MCF 10A (cell line): ENCODE measurements at regions not wholly inside any gene's neighbourhood (a gene's known extent, or its start where the extent isn't known, plus 50 kb on each side); places are given as distances from the start of the nearest gene placed in this dataset.

Source experiments
- BruUV-seq: library from RNA; stranded (reverse); fragments of 400-500 nt; replicated peaks from 2 replicates; lab custom pipeline; 2021; lab: Mats Ljungman, UMichigan
- CTCF ChIA-PET: fragments of 300-600 bp; sonication (Branson Sonifier 250); formaldehyde crosslinking; extraction: SDS; loops from one replicate; lab custom pipeline; 2021; ENCODE audit warnings: antibody characterized with exemption, inconsistent platforms; lab: Yijun Ruan, JAX
- POLR2A ChIA-PET: fragments of 300-600, 350-650 bp; sonication (Branson Sonifier 250); formaldehyde crosslinking; extraction: SDS; loops from one replicate; lab custom pipeline; 2020; ENCODE audit warnings: antibody characterized with exemption, inconsistent platforms; lab: Yijun Ruan, JAX
- DNase-seq: peaks from one replicate; pipeline ENCODE4 v3.0.0-alpha.2; 2018; ENCODE audit not compliant: unreplicated experiment
- H3K27ac Mint-ChIP-seq: one replicate; pipeline ENCODE4 v1.8.0; 2022; ENCODE audit warnings: mild to moderate bottlenecking, low read depth, mixed read lengths; ENCODE audit not compliant: unreplicated experiment
- H3K27me3 Mint-ChIP-seq: one replicate; pipeline ENCODE4 v1.8.0; 2022; ENCODE audit warnings: mixed read lengths; ENCODE audit not compliant: insufficient read depth, unreplicated experiment
- H3K36me3 Mint-ChIP-seq: one replicate; pipeline ENCODE4 v1.8.0; 2022; ENCODE audit warnings: mild to moderate bottlenecking, moderate library complexity, mixed read lengths; ENCODE audit not compliant: insufficient read depth, unreplicated experiment
- H3K4me1 Mint-ChIP-seq: one replicate; pipeline ENCODE4 v1.8.0; 2022; ENCODE audit warnings: mixed read lengths; ENCODE audit not compliant: insufficient read depth, unreplicated experiment
- H3K4me3 Mint-ChIP-seq: one replicate; pipeline ENCODE4 v1.8.0; 2022; ENCODE audit warnings: mild to moderate bottlenecking, moderate library complexity, mixed read lengths; ENCODE audit not compliant: unreplicated experiment
- H3K9me3 Mint-ChIP-seq: one replicate; pipeline ENCODE4 v1.8.0; 2022; ENCODE audit warnings: mixed read lengths; ENCODE audit not compliant: unreplicated experiment
- intact Hi-C: fragments of 100-400 bp; cut with micrococcal nuclease; formaldehyde crosslinking; loops from 2 replicates; pipeline ENCODE4 v1.14.1; 2022
- TF ChIP-seq, protein P1 (sequence below): fragments of 200-600 bp; IDR thresholded peaks from one replicate; pipeline ENCODE4 v1.8.0; 2022; ENCODE audit warnings: antibody characterized with exemption, mild to moderate bottlenecking; ENCODE audit not compliant: unreplicated experiment

DNA sequence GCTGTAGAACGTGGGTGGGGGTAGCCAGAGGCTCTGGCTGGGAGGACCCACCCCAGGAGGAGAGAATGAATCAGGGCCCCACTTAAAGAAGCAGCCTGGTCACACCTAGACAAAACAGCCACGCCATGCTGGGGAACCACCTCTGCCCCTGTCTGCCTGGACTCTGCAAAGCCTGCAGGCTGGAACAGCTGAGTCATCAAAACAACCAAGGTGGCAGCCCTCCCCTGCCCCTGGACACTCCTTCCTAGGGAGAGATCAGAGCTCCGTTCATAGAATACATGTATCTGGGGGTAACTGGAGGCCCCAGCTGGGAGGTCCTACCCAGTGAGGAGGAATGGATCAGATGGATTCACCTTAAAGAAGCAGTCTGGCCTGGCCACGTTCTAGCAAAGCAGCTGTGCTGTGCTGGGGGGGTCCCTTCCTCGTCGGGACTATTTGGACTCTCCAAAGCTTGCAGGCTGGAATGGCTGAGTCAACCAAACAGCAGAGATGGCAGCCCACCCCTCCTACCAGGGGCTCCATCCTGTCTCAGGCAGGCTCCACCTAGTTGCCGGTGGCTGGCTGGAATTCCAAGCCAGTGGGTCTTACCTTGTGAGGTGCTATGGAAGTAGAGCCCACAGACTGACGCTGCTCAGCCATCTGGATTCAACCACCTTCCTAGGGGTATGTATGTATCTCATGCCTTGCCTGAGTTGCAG is 50.5 kb upstream of the NT5C1B start:
- no peaks in the 10 kb centered on the region for H3K36me3 Mint-ChIP-seq
- H3K27me3 Mint-ChIP-seq = no peaks in the 10 kb centered on the region
- TF ChIP-seq, protein P1, sequence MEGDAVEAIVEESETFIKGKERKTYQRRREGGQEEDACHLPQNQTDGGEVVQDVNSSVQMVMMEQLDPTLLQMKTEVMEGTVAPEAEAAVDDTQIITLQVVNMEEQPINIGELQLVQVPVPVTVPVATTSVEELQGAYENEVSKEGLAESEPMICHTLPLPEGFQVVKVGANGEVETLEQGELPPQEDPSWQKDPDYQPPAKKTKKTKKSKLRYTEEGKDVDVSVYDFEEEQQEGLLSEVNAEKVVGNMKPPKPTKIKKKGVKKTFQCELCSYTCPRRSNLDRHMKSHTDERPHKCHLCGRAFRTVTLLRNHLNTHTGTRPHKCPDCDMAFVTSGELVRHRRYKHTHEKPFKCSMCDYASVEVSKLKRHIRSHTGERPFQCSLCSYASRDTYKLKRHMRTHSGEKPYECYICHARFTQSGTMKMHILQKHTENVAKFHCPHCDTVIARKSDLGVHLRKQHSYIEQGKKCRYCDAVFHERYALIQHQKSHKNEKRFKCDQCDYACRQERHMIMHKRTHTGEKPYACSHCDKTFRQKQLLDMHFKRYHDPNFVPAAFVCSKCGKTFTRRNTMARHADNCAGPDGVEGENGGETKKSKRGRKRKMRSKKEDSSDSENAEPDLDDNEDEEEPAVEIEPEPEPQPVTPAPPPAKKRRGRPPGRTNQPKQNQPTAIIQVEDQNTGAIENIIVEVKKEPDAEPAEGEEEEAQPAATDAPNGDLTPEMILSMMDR = no peak
- POLR2A ChIA-PET = no interaction called here
- H3K4me3 Mint-ChIP-seq = no peak overlapping the region
- BruUV-seq = no TSS peak
- H3K9me3 Mint-ChIP-seq = peaks cover 26% of the 10 kb centered on the region
- no peak for DNase-seq
- H3K4me1 Mint-ChIP-seq = no peaks in the 10 kb centered on the region
- intact Hi-C loops = no loop called here
- CTCF ChIA-PET = no interaction called here
- no peak overlapping the region for H3K27ac Mint-ChIP-seq
